SK-N-SH (cell line): ENCODE measurements at regions not wholly inside any gene's neighbourhood (a gene's known extent, or its start where the extent isn't known, plus 50 kb on each side); places are given as distances from the start of the nearest gene placed in this dataset.

ENCODE experiments used
- CTCF ChIA-PET: fragments of 300-600, 350-600 bp; formaldehyde crosslinking; extraction: SDS; loops from one replicate; lab custom pipeline; 2021; lab: Yijun Ruan, JAX
- POLR2A ChIA-PET: fragments of 350-600 bp; sonication (Branson Sonifier 250); formaldehyde crosslinking; extraction: SDS; loops from one replicate; lab custom pipeline; 2020; ENCODE audit warnings: antibody characterized with exemption, inconsistent platforms; lab: Yijun Ruan, JAX
- DNase-seq: peaks from one replicate; pipeline ENCODE4 v3.0.0; 2012
- H2AFZ ChIP-seq: fragments of 200-600 bp; sonication (generic); 2 replicates; pipeline ENCODE4 v1.8.1; 2016; ENCODE audit warnings: antibody characterized with exemption, mild to moderate bottlenecking, low read depth
- H3F3A ChIP-seq: fragments of 200-600 bp; sonication (generic); replicated peaks from 2 replicates; pipeline ENCODE3; 2016; ENCODE audit warnings: antibody characterized with exemption, mild to moderate bottlenecking; ENCODE audit not compliant: insufficient read depth
- H3K27ac ChIP-seq, 2 experiments: fragments of 200-500 bp in 1 of 2; fragments of 200-600 bp in 1 of 2; sonication (Bioruptor generic) in 1 of 2; sonication (generic), shearing (Covaris generic) in 1 of 2; 2 replicates each; pipeline versions ENCODE4 v1.5.1 to v1.6.1; 2014 to 2016; ENCODE audit warnings: low read depth in 2 of 2, inconsistent platforms in 1 of 2, low read length in 1 of 2, mild to moderate bottlenecking in 1 of 2, mixed read lengths in 1 of 2
- H3K27me3 ChIP-seq: fragments of 200-600 bp; sonication (generic), shearing (Covaris generic); 2 replicates; pipeline ENCODE4 v1.6.1; 2016; ENCODE audit warnings: mixed run types; ENCODE audit not compliant: insufficient read depth
- H3K36me3 ChIP-seq, 2 experiments: fragments of 200-500 bp in 1 of 2; fragments of 200-600 bp in 1 of 2; sonication (Bioruptor generic) in 1 of 2; sonication (generic) in 1 of 2; replicated peaks in 1 of 2; 2 replicates each; pipeline versions ENCODE3 to v1.5.1; 2014 to 2016; ENCODE audit warnings: low read length in 1 of 2, mild to moderate bottlenecking in 1 of 2; ENCODE audit not compliant: insufficient read depth in 2 of 2, control insufficient read depth in 1 of 2
- H3K4me1 ChIP-seq, 2 experiments: fragments of 200-500 bp in 1 of 2; fragments of 200-600 bp in 1 of 2; sonication (Bioruptor generic) in 1 of 2; sonication (generic), shearing (Covaris generic) in 1 of 2; 2 replicates each; pipeline versions ENCODE4 v1.5.1 to v1.6.1; 2014 to 2016; ENCODE audit warnings: low read depth in 1 of 2, low read length in 1 of 2, mixed run types in 1 of 2; ENCODE audit not compliant: insufficient read depth in 2 of 2, control insufficient read depth in 1 of 2
- H3K4me2 ChIP-seq: fragments of 200-600 bp; sonication (generic), shearing (Covaris generic); 2 replicates; pipeline ENCODE4 v1.6.1; 2017; ENCODE audit warnings: mixed run types
- H3K4me3 ChIP-seq, 2 experiments: fragments of 200-500 bp in 1 of 2; fragments of 200-600 bp in 1 of 2; sonication (Bioruptor generic) in 1 of 2; sonication (generic), shearing (Covaris generic) in 1 of 2; 2 replicates each; pipeline versions ENCODE4 v1.5.1 to v1.8.1; 2014 to 2016; ENCODE audit warnings: low read depth in 2 of 2, inconsistent platforms in 1 of 2, low read length in 1 of 2, mild to moderate bottlenecking in 1 of 2, mixed read lengths in 1 of 2, moderate library complexity in 1 of 2
- H3K79me2 ChIP-seq: fragments of 200-600 bp; sonication (generic); 2 replicates; pipeline ENCODE4 v1.8.1; 2017; ENCODE audit warnings: mild to moderate bottlenecking; ENCODE audit not compliant: insufficient read depth
- H3K9ac ChIP-seq: fragments of 200-600 bp; sonication (generic); 2 replicates; pipeline ENCODE4 v1.6.1; 2017; ENCODE audit warnings: mixed run types
- H3K9me2 ChIP-seq: fragments of 200-600 bp; sonication (generic); 2 replicates; pipeline ENCODE4 v1.6.1; 2017; ENCODE audit warnings: mixed run types
- H3K9me3 ChIP-seq: fragments of 200-600 bp; sonication (generic); 2 replicates; pipeline ENCODE4 v1.6.1; 2017; ENCODE audit warnings: mixed run types, mild to moderate bottlenecking, moderate library complexity
- H4K20me1 ChIP-seq: fragments of 200-600 bp; sonication (generic); 2 replicates; pipeline ENCODE4 v1.6.1; 2017; ENCODE audit warnings: mild to moderate bottlenecking, mixed run types; ENCODE audit not compliant: insufficient read depth
- CHD2 ChIP-seq: fragments of 150-350 bp; IDR thresholded peaks from 2 replicates; pipeline ENCODE4 v1.6.1; 2018; ENCODE audit warnings: low read length; ENCODE audit not compliant: partially characterized antibody
- FOSL2 ChIP-seq: IDR thresholded peaks from 2 replicates; pipeline ENCODE4 v1.4.0; 2012; ENCODE audit warnings: low read depth, mild to moderate bottlenecking, moderate library complexity, borderline replicate concordance
- GABPA ChIP-seq: IDR thresholded peaks from 2 replicates; pipeline ENCODE4 v1.4.0; 2012; ENCODE audit warnings: low read depth, mild to moderate bottlenecking
- GATA2 ChIP-seq: sonication (generic); formaldehyde crosslinking; IDR thresholded peaks from 2 replicates; pipeline ENCODE4 v1.5.0; 2020; ENCODE audit warnings: mild to moderate bottlenecking, missing genetic modification reagents
- NFIC ChIP-seq: IDR thresholded peaks from 2 replicates; pipeline ENCODE4 v1.4.0; 2012; ENCODE audit warnings: borderline replicate concordance
- RAD21 ChIP-seq: IDR thresholded peaks from 2 replicates; pipeline ENCODE4 v1.6.1; 2012; ENCODE audit warnings: mild to moderate bottlenecking, low read length
- RCOR1 ChIP-seq: fragments of 150-350 bp; IDR thresholded peaks from 2 replicates; pipeline ENCODE4 v1.6.1; 2017; ENCODE audit warnings: antibody characterized with exemption, low read length
- SMC3 ChIP-seq: IDR thresholded peaks from 2 replicates; pipeline ENCODE4 v1.6.1; 2012; ENCODE audit warnings: low read depth, low read length, improper control_type of control experiment
- USF1 ChIP-seq: IDR thresholded peaks from 2 replicates; pipeline ENCODE4 v1.4.0; 2012; ENCODE audit warnings: low read depth, borderline replicate concordance
- WGBS: methylation state at CpG from one replicate; pipeline ENCODE4 v1.1.6; 2017; ENCODE audit warnings: low lambda C conversion rate; 5-methylcytosine and 5-hydroxymethylcytosine counted together
- TF ChIP-seq, protein P1 (sequence below): IDR thresholded peaks from 2 replicates; pipeline ENCODE4 v1.6.1; 2012; ENCODE audit warnings: mild to moderate bottlenecking, low read depth, low read length, moderate library complexity
- TF ChIP-seq, protein P2 (sequence below): IDR thresholded peaks from 2 replicates; pipeline ENCODE4 v1.4.0; 2012; ENCODE audit warnings: low read depth, borderline replicate concordance
- TF ChIP-seq, protein P3 (sequence below): IDR thresholded peaks from 2 replicates; pipeline ENCODE4 v1.4.0; 2012; ENCODE audit warnings: low read depth

- H3K4me3 ChIP-seq, result no peak overlapping the region
- H3K4me1 ChIP-seq, result no peaks in the 10 kb centered on the region; a peak in 1 of 4 replicates
- no peak overlapping the region for H3K27ac ChIP-seq
- H3F3A ChIP-seq, result no peaks in the 10 kb centered on the region
- POLR2A ChIA-PET, result no interaction called here
- peaks cover 7% of the 10 kb centered on the region for H3K9me3 ChIP-seq
- TF ChIP-seq FOSL2 (no peak), USF1 (no peak), CHD2 (no peak), GABPA (no peak), RCOR1 (no peak), RAD21 (no peak), SMC3 (no peak), NFIC (no peak), GATA2 (CRISPR knock-in tag) (no peak)
- TF ChIP-seq, protein P1, sequence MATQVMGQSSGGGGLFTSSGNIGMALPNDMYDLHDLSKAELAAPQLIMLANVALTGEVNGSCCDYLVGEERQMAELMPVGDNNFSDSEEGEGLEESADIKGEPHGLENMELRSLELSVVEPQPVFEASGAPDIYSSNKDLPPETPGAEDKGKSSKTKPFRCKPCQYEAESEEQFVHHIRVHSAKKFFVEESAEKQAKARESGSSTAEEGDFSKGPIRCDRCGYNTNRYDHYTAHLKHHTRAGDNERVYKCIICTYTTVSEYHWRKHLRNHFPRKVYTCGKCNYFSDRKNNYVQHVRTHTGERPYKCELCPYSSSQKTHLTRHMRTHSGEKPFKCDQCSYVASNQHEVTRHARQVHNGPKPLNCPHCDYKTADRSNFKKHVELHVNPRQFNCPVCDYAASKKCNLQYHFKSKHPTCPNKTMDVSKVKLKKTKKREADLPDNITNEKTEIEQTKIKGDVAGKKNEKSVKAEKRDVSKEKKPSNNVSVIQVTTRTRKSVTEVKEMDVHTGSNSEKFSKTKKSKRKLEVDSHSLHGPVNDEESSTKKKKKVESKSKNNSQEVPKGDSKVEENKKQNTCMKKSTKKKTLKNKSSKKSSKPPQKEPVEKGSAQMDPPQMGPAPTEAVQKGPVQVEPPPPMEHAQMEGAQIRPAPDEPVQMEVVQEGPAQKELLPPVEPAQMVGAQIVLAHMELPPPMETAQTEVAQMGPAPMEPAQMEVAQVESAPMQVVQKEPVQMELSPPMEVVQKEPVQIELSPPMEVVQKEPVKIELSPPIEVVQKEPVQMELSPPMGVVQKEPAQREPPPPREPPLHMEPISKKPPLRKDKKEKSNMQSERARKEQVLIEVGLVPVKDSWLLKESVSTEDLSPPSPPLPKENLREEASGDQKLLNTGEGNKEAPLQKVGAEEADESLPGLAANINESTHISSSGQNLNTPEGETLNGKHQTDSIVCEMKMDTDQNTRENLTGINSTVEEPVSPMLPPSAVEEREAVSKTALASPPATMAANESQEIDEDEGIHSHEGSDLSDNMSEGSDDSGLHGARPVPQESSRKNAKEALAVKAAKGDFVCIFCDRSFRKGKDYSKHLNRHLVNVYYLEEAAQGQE, result no peak
- TF ChIP-seq, protein P2, sequence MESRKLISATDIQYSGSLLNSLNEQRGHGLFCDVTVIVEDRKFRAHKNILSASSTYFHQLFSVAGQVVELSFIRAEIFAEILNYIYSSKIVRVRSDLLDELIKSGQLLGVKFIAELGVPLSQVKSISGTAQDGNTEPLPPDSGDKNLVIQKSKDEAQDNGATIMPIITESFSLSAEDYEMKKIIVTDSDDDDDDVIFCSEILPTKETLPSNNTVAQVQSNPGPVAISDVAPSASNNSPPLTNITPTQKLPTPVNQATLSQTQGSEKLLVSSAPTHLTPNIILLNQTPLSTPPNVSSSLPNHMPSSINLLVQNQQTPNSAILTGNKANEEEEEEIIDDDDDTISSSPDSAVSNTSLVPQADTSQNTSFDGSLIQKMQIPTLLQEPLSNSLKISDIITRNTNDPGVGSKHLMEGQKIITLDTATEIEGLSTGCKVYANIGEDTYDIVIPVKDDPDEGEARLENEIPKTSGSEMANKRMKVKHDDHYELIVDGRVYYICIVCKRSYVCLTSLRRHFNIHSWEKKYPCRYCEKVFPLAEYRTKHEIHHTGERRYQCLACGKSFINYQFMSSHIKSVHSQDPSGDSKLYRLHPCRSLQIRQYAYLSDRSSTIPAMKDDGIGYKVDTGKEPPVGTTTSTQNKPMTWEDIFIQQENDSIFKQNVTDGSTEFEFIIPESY, result no peak
- TF ChIP-seq, protein P3, sequence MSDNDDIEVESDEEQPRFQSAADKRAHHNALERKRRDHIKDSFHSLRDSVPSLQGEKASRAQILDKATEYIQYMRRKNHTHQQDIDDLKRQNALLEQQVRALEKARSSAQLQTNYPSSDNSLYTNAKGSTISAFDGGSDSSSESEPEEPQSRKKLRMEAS, result no peak
- TF ChIP-seq, all 33 proteins: peak for 0
- H4K20me1 ChIP-seq, result no peaks in the 10 kb centered on the region
- CTCF ChIA-PET, result no interaction called here
- no peak for DNase-seq
- H3K79me2 ChIP-seq, result no peaks in the 10 kb centered on the region
- H3K9ac ChIP-seq, result no peak overlapping the region
- no peaks in the 10 kb centered on the region for H3K36me3 ChIP-seq
- H2AFZ ChIP-seq, result no peak overlapping the region
- WGBS, result 88% methylated on average over 3 of the region's 3 CpGs
- no peaks in the 10 kb centered on the region for H3K27me3 ChIP-seq
- no peak overlapping the region for H3K4me2 ChIP-seq
- no peaks in the 10 kb centered on the region for H3K9me2 ChIP-seq
Measured at GRCh38 chr5:92629000-92629399, 952.0 kb downstream of the NR2F1-AS1 start.
